ENCODE measurements at regions not wholly inside any gene's neighbourhood (a gene's known extent, or its start where the extent isn't known, plus 50 kb on each side); places are given as distances from the start of the nearest gene placed in this dataset.
"Not testable (repeated sequence)": the region's sequence is repeated elsewhere in the genome, so short reads cannot be mapped to it uniquely, and the experiment has no call there.

DNA sequence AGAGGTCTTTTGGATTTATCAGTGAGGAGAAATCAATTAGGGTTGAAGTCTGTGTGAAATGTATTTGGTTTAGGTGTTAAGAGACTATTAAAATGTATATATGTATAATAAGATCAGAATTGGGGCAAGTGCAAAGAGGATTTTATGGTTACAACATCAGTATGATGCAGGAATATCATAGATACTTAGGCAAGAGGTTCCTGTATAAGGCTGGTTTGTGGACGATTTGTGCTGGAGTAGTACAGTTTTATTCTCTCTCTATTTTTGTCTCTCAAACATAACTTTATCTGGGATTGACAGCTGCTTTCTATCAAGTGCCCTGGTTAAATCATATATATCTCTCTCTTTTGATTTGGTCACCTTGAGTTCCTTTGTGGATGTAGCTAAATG, 142.5 kb downstream of the CTH start:
- no peak for DNase-seq (ENCODE audit: low read depth in 4 of 4, low spot score in 3 of 4)

- DNase-seq (ENCODE audit: low read depth in 4 of 4, low spot score in 3 of 4): no peak
Measured at GRCh38 chr1:70554341-70554740, 143.3 kb downstream of the CTH start.

DNA sequence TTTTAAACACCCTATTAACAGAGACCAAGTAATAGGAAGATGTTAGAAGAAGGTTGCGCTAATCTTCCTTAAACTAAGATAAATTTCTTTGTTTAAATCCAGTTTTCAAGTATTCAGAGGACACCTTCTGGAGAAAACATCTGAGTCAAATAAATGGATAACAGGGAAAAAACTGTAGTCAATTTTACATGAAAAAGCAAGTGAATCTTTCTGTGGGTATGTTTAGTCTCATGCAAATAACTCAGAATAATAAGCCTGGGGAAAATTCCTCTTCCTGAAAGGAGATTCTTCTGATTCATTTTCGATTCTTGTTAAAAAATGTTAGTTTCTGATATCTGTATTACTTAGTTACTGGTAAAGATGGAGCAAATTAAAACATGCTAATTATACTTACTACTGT, 145.5 kb downstream of the CTH start:
- no peak for DNase-seq (ENCODE audit: low read depth in 4 of 4, low spot score in 3 of 4)

DNA sequence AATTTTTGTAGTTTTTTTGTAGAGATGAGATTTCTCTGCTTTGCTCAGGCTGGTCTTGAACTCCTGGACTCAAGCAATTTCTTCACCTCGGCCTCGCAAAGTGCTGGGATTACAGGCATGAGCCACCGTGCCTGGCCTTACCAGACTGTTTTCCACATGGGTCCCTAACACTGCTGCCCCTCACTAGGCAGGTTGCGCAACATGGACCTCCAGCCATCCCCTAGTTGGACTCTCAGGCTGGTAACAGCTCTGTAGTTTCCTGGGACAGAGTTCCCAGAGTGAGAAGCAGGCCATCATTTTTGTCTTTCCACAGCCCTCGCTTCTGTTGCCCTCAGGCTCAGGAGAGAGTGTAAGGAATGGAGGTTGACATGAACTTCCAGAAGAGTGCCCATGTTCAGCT, 156.1 kb downstream of the CTH start:
- no peak for DNase-seq (ENCODE audit: low read depth in 4 of 4, low spot score in 3 of 4)

GRCh38 chr1:70571191-70571590, 160.1 kb downstream of the CTH start:
- no peak for DNase-seq (ENCODE audit: low read depth in 4 of 4, low spot score in 3 of 4)

- DNase-seq (ENCODE audit: low read depth in 4 of 4, low spot score in 3 of 4): no peak
Measured at GRCh38 chr1:70573317-70573843, 162.3 kb downstream of the CTH start.

DNA sequence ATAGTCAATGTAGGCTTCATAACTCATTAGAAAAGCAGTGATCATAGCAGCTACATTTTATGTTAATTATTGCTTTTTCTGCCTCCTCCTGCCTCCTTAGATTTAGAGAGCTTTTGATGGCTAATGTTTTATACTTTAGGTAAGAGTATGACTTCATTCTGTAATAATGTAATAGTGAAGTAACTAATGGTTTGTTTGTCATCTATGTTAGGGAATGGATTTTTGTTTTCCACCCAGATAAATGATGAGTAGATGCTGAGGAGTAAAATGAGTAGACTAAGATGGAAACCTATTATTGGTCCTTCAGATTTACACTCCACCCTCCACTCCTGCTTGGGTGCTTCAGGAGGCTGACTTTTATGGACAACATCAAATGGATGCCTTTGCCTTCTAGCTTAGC, 170.6 kb downstream of the CTH start:
- DNase-seq (ENCODE audit: low read depth in 4 of 4, low spot score in 3 of 4): no peak

DNA sequence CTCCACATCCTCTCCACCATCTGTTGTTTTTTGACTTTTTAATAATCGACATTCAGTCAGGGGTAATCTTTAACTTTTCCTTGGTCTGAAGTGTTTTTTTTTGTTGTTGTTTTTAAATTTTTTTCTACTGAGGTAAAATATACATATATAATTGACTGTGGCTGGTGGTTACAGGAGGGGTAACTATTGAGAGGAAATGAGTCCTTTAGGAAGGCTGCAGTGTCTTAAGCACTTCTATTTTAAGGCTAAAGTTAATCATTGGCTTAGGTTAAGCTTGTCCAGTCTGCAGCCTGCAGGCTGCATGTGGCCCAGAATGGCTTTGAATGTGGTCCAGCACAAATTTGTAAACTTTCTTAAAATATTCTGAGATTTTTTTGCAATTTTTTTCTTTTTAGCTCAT, 172.5 kb downstream of the CTH start:
- DNase-seq (ENCODE audit: low read depth in 4 of 4, low spot score in 3 of 4): no peak

GRCh38 chr1:70586046-70586445, 175.0 kb downstream of the CTH start:
- DNase-seq (ENCODE audit: low read depth in 4 of 4, low spot score in 3 of 4): no peak

DNA sequence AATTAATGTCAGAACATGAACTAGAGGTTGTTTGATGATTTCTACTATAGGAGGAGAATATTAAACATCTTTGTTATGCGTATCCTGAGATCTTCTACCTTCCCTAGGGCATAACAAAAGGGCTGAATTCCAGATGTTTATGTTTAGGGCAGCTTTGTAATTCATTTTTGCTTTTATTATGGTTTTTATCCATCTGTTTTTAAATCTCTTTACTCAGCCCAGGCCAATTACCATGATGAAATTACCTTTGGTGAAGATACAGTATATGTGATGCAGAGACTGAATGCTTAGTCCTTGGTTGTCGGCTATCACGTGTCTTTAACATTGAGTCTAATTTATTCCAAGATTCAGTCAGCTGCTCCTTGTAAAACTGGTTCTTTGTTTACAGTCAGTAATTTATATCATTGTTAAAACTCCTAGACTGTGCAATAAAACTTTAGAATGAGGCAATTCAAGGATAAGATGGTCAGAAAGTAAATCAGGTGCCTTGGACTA, 176.9 kb downstream of the CTH start:
- DNase-seq (ENCODE audit: low read depth in 4 of 4, low spot score in 3 of 4): peak in 1 of 4 donors; percentile 5

DNA sequence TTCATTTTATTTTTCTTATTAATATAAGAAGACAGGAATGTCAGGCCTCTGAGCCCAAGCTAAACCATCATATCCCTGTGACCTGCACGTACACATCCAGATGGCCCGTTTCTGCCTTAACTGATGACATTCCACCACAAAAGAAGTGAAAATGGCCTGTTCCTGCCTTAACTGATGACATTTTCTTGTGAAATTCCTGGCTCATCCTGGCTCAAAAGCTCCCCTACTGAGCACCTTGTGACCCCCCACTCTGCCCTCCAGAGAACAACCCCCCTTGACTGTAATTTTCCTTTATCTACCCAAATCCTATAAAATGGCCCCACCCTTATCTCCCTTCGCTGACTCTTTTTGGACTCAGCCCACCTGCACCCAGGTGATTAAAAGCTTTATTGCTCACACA, 182.5 kb downstream of the CTH start:
- DNase-seq (ENCODE audit: low read depth in 4 of 4, low spot score in 3 of 4): not testable (repeated sequence)

DNA sequence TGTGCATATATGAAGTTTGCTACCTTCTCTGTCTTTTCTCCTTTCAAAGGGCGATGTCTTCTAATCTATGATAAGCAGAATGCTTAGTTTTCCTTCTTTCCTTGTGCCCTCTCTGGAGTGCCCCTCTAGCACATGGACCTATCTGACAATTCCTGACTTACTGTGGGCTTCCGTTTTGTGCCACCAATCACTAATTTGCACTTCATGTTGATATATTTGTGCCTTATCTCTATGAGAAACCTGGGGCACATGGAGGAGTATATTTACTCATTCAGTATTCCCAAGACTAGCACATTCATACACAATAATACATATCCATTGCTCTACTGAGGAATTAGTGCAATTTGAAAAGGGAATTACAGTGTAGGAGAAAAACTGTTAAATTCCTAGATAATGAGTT, 197.7 kb downstream of the CTH start:
- no peak for DNase-seq (ENCODE audit: low read depth in 4 of 4, low spot score in 3 of 4)

GRCh38 chr1:70610164-70610563, 199.1 kb downstream of the CTH start:
- DNase-seq (ENCODE audit: low read depth in 4 of 4, low spot score in 3 of 4): not testable (repeated sequence)

DNA sequence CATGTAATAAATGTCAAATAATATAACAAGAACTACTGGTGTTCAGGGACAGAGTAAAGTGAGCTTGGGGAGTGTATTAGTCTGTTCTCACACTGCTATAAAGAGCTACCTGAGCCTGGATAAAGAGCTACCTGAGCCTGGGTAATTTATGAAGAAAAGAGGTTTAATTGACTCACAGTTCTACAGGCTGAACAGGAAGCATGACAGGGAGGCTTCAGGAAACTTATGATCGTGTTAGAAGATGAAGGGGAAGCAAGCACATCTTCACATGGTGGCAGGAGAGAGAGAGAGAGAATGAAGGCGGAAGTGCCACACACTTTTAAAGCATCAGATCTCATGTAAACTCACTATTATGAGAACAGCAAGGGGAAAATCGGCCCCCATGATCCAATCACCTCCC, 205.9 kb downstream of the CTH start:
- no peak for DNase-seq (ENCODE audit: low read depth in 4 of 4, low spot score in 3 of 4)

- no peak for DNase-seq (ENCODE audit: low read depth in 4 of 4, low spot score in 3 of 4)
Measured at GRCh38 chr1:70617728-70618127, 206.7 kb downstream of the CTH start.

GRCh38 chr1:70627910-70628309, 216.8 kb downstream of the CTH start:
- DNase-seq (ENCODE audit: low read depth in 4 of 4, low spot score in 3 of 4): no peak

GRCh38 chr1:70628973-70629372, 217.9 kb downstream of the CTH start:
- no peak for DNase-seq (ENCODE audit: low read depth in 4 of 4, low spot score in 3 of 4)

DNA sequence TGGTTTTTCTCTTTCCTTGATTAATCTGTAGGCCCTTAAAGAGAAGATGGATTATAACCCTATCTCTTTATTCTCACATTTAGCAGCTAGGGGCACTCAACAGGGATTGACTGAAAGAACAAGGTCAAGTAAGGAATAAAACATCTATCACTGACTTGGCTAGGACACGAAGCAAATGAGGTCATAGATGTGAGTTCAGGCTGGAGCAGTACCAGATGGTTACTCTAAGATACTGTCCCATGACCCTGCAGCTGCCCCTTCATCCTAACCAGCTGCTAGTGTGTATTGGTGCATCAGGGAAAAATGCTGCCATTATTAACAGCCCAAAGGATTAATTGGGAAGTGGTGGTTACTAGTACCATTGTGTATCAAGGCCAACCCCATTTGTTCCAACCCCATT, 221.9 kb downstream of the CTH start:
- DNase-seq (ENCODE audit: low read depth in 4 of 4, low spot score in 3 of 4): no peak

- DNase-seq (ENCODE audit: low read depth in 4 of 4, low spot score in 3 of 4): no peak
Measured at GRCh38 chr1:70635868-70636267, 224.8 kb downstream of the CTH start.

GRCh38 chr1:70641868-70642267, 230.8 kb downstream of the CTH start:
- DNase-seq (ENCODE audit: low read depth in 4 of 4, low spot score in 3 of 4): no peak

GRCh38 chr1:70656361-70656760, 245.3 kb downstream of the CTH start:
- no peak for DNase-seq (ENCODE audit: low read depth in 4 of 4, low spot score in 3 of 4)

DNA sequence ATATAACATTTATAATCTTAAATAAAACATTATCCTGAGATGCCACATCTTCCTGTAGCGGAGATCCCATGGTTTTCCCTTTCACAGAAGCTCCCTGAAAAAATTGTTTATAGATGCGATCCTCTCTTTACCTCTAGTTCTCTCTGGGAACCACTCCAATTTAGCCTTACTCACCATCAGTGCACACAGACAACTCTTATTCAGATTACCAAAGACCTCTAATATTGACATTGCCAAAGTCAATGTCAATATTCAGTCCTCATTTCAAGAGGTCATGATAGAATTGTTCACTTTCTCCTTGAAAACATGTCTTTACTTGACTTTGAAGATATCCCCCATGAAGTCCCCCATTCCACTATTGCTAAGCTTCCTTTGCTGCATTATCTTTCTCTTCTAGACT, 248.8 kb downstream of the CTH start:
- no peak for DNase-seq (ENCODE audit: low read depth in 4 of 4, low spot score in 3 of 4)

- DNase-seq (ENCODE audit: low read depth in 4 of 4, low spot score in 3 of 4): peak in 2 of 4 donors; percentile 19 to 34
Measured at GRCh38 chr1:70666381-70667140, 255.5 kb downstream of the CTH start.
